ENCODE measurements at regions not wholly inside any gene's neighbourhood (a gene's known extent, or its start where the extent isn't known, plus 50 kb on each side); places are given as distances from the start of the nearest gene placed in this dataset.

GRCh38 chr19:30178721-30179402 lies 193.3 kb upstream of the ZNF536 start:
- no peak overlapping the region for H3K4me3 ChIP-seq (ENCODE audit: low read depth, low read length)
- no peak for DNase-seq (ENCODE audit: low read depth)
- TF ChIP-seq CTCF (IDR thresholded peaks at IDR 0.05; ENCODE audit: insufficient read depth, low read depth, low read length, missing control alignments), result no peak

GRCh38 chr19:30180691-30181090 lies 191.5 kb upstream of the ZNF536 start:
- H3K4me3 ChIP-seq (ENCODE audit: low read depth, low read length), result no peak overlapping the region
- no peak for DNase-seq (ENCODE audit: low read depth)
- no peak for TF ChIP-seq CTCF (IDR thresholded peaks at IDR 0.05; ENCODE audit: insufficient read depth, low read depth, low read length, missing control alignments)

GRCh38 chr19:30183807-30184490 lies 188.2 kb upstream of the ZNF536 start:
- TF ChIP-seq CTCF (IDR thresholded peaks at IDR 0.05; ENCODE audit: insufficient read depth, low read depth, low read length, missing control alignments), result no peak
- no peak for DNase-seq (ENCODE audit: low read depth)
- H3K4me3 ChIP-seq (ENCODE audit: low read depth, low read length), result no peak overlapping the region

- no peak for TF ChIP-seq CTCF (IDR thresholded peaks at IDR 0.05; ENCODE audit: insufficient read depth, low read depth, low read length, missing control alignments)
- no peak overlapping the region for H3K4me3 ChIP-seq (ENCODE audit: low read depth, low read length)
- no peak for DNase-seq (ENCODE audit: low read depth)
Measured at GRCh38 chr19:30202060-30202600, 170.1 kb upstream of the ZNF536 start.

GRCh38 chr19:30204721-30205120 lies 167.5 kb upstream of the ZNF536 start:
- no peak overlapping the region for H3K4me3 ChIP-seq (ENCODE audit: low read depth, low read length)

GRCh38 chr19:30206187-30206586 lies 166.0 kb upstream of the ZNF536 start:
- no peak for TF ChIP-seq CTCF (IDR thresholded peaks at IDR 0.05; ENCODE audit: insufficient read depth, low read depth, low read length, missing control alignments)
- DNase-seq (ENCODE audit: low read depth), result no peak
- H3K4me3 ChIP-seq (ENCODE audit: low read depth, low read length), result no peak overlapping the region

More at GRCh38 chr19:30204721-30205120, 167.5 kb upstream of the ZNF536 start:
- DNase-seq (ENCODE audit: low read depth), result no peak
- TF ChIP-seq CTCF (IDR thresholded peaks at IDR 0.05; ENCODE audit: insufficient read depth, low read depth, low read length, missing control alignments), result no peak
